PC-9 (cell line): ENCODE measurements at regions not wholly inside any gene's neighbourhood (a gene's known extent, or its start where the extent isn't known, plus 50 kb on each side); places are given as distances from the start of the nearest gene placed in this dataset.

Experiments used
- BruUV-seq: library from RNA; stranded (reverse); fragments of 400-500 nt; replicated peaks from 2 replicates; lab custom pipeline; 2021; lab: Mats Ljungman, UMichigan
- CTCF ChIA-PET: fragments of 300-600 bp; sonication (Branson Sonifier 250); formaldehyde crosslinking; loops from one replicate; lab custom pipeline; 2022; ENCODE audit warnings: antibody characterized with exemption; lab: Charles Lee
- POLR2A ChIA-PET: fragments of 300-600 bp; sonication (Branson Sonifier 250); formaldehyde crosslinking; loops from one replicate; lab custom pipeline; 2022; ENCODE audit warnings: antibody characterized with exemption; ENCODE audit not compliant: unreplicated experiment; lab: Charles Lee
- DNase-seq, 2 experiments: peaks; one replicate each; pipeline versions ENCODE4 v3.0.0 to v3.0.0-alpha.2; 2015 to 2022; ENCODE audit warnings: mixed read lengths in 1 of 2
- H2AFZ ChIP-seq: fragments of 200-600 bp; sonication (generic); 2 replicates; pipeline ENCODE4 v1.8.1; 2017; ENCODE audit warnings: antibody characterized with exemption
- H3F3A ChIP-seq: fragments of 200-600 bp; sonication (generic); 2 replicates; pipeline ENCODE4 v1.8.1; 2017; ENCODE audit warnings: antibody characterized with exemption, mild to moderate bottlenecking, low read depth; ENCODE audit not compliant: insufficient read depth
- H3K27ac ChIP-seq: fragments of 200-600 bp; sonication (generic); 2 replicates; pipeline ENCODE4 v1.6.1; 2016; ENCODE audit warnings: mixed run types
- H3K27me3 ChIP-seq: fragments of 200-600 bp; sonication (generic); 2 replicates; pipeline ENCODE4 v1.6.1; 2016; ENCODE audit warnings: low read depth, mixed run types; ENCODE audit not compliant: insufficient read depth
- H3K36me3 ChIP-seq: fragments of 200-600 bp; sonication (generic); 2 replicates; pipeline ENCODE4 v1.6.1; 2016; ENCODE audit warnings: low read depth, mixed run types
- H3K4me1 ChIP-seq: fragments of 200-600 bp; sonication (generic); replicated peaks from 2 replicates; pipeline ENCODE4 v1.6.1; 2016; ENCODE audit warnings: mixed run types; ENCODE audit not compliant: insufficient read depth
- H3K4me2 ChIP-seq: fragments of 200-600 bp; sonication (generic); 2 replicates; pipeline ENCODE4 v1.6.1; 2017; ENCODE audit warnings: mixed run types
- H3K4me3 ChIP-seq: fragments of 200-600 bp; sonication (generic); 2 replicates; pipeline ENCODE4 v1.6.1; 2016; ENCODE audit warnings: mixed run types
- H3K79me2 ChIP-seq: fragments of 200-600 bp; sonication (generic); 2 replicates; pipeline ENCODE4 v1.6.1; 2017; ENCODE audit warnings: low read depth, mixed run types
- H3K9me2 ChIP-seq: fragments of 200-600 bp; sonication (generic); 2 replicates; pipeline ENCODE4 v1.8.1; 2017; ENCODE audit warnings: mild to moderate bottlenecking; ENCODE audit not compliant: insufficient read depth
- H3K9me3 ChIP-seq: fragments of 200-600 bp; sonication (generic); 2 replicates; pipeline ENCODE4 v1.8.1; 2016; ENCODE audit warnings: low read depth; ENCODE audit not compliant: insufficient read depth
- H4K20me1 ChIP-seq: fragments of 200-600 bp; sonication (generic); 2 replicates; pipeline ENCODE4 v1.8.1; 2017; ENCODE audit not compliant: insufficient read depth
- EZH2 ChIP-seq: fragments of 200-600 bp; sonication (generic); IDR thresholded peaks from 2 replicates; pipeline ENCODE4 v1.8.0; 2017; ENCODE audit warnings: antibody characterized with exemption, low read depth
- intact Hi-C: fragments of 100-400 bp; cut with micrococcal nuclease; formaldehyde crosslinking; loops from one replicate; pipeline ENCODE4 v1.10.0; 2022; ENCODE audit not compliant: unreplicated experiment
- TF ChIP-seq, protein P1 (sequence below): fragments of 200-600 bp; sonication (generic); conservative IDR thresholded peaks from 2 replicates; pipeline ENCODE4 v1.6.1; 2017; ENCODE audit warnings: mixed run types, antibody characterized with exemption, mild to moderate bottlenecking, moderate library complexity

DNA sequence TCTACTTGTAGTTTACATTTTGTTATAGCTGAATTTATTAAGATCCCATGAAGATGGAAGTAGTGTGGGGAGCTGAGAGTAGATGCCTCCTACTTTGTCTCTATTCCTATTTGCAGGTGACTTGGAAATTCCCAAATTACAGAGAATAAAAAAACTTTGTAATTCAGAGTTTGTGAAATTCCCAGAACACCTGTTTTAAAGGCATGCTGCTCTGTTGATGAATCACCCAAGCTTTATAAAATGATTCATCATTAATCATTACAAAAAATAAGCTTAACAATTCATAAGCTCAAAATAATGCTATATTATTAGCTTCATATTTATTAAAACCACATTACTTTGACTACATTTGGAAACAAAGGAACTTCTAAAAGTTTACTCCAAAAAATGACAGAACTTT lies 856.3 kb downstream of the RPA4 start:
- ChIA-PET CTCF (no interaction called here), POLR2A (interaction anchor here (0.5 kb wide), 1 partner anchor 612 kb away, joined by 4 read pairs; no protein-coding TSS in a partner anchor)
- no peak overlapping the region for H3K4me2 ChIP-seq
- no peaks in the 10 kb centered on the region for H4K20me1 ChIP-seq
- DNase-seq, result no peak
- no peaks in the 10 kb centered on the region for H3K36me3 ChIP-seq
- no peaks in the 10 kb centered on the region; the same call in 1 of the 2 replicates for H3K9me2 ChIP-seq
- H3F3A ChIP-seq, result no peaks in the 10 kb centered on the region
- intact Hi-C loops, result no loop called here
- H3K9me3 ChIP-seq, result no peaks in the 10 kb centered on the region
- H3K27me3 ChIP-seq, result no peaks in the 10 kb centered on the region
- no peaks in the 10 kb centered on the region for H3K79me2 ChIP-seq
- H3K27ac ChIP-seq, result no peak overlapping the region
- TF ChIP-seq, protein P1, sequence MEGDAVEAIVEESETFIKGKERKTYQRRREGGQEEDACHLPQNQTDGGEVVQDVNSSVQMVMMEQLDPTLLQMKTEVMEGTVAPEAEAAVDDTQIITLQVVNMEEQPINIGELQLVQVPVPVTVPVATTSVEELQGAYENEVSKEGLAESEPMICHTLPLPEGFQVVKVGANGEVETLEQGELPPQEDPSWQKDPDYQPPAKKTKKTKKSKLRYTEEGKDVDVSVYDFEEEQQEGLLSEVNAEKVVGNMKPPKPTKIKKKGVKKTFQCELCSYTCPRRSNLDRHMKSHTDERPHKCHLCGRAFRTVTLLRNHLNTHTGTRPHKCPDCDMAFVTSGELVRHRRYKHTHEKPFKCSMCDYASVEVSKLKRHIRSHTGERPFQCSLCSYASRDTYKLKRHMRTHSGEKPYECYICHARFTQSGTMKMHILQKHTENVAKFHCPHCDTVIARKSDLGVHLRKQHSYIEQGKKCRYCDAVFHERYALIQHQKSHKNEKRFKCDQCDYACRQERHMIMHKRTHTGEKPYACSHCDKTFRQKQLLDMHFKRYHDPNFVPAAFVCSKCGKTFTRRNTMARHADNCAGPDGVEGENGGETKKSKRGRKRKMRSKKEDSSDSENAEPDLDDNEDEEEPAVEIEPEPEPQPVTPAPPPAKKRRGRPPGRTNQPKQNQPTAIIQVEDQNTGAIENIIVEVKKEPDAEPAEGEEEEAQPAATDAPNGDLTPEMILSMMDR, result no peak
- TF ChIP-seq EZH2, result no peak
- no peaks in the 10 kb centered on the region for H3K4me1 ChIP-seq
- BruUV-seq, result no TSS peak
- H3K4me3 ChIP-seq, result no peak overlapping the region
- H2AFZ ChIP-seq, result no peak overlapping the region

GRCh38 chrX:97740886-97741285 lies 857.2 kb downstream of the RPA4 start:
- no peaks in the 10 kb centered on the region for H3F3A ChIP-seq
- no peak overlapping the region for H3K27ac ChIP-seq
- H2AFZ ChIP-seq, result no peak overlapping the region
- no peak overlapping the region for H3K4me2 ChIP-seq
- ChIA-PET POLR2A (no interaction called here), CTCF (no interaction called here)
- H3K36me3 ChIP-seq, result no peaks in the 10 kb centered on the region
- no peaks in the 10 kb centered on the region for H3K27me3 ChIP-seq
- H3K9me2 ChIP-seq, result no peaks in the 10 kb centered on the region; the same call in 1 of the 2 replicates
- no peaks in the 10 kb centered on the region for H3K9me3 ChIP-seq
- no peak for TF ChIP-seq EZH2
- TF ChIP-seq, protein P1, result no peak
- intact Hi-C loops, result no loop called here
- H3K79me2 ChIP-seq, result no peaks in the 10 kb centered on the region
- H3K4me1 ChIP-seq, result no peaks in the 10 kb centered on the region
- no TSS peak for BruUV-seq
- H3K4me3 ChIP-seq, result no peak overlapping the region
- no peaks in the 10 kb centered on the region for H4K20me1 ChIP-seq
- DNase-seq, result no peak

- Histone ChIP-seq H3K4me3 (no peak overlapping the region), H3K9me2 (no peaks in the 10 kb centered on the region), H3K36me3 (no peaks in the 10 kb centered on the region), H3K27ac (no peak overlapping the region), H3F3A (no peaks in the 10 kb centered on the region), H3K4me1 (no peaks in the 10 kb centered on the region), H3K9me3 (no peaks in the 10 kb centered on the region), H2AFZ (no peak overlapping the region), H3K4me2 (no peak overlapping the region), H4K20me1 (no peaks in the 10 kb centered on the region), H3K27me3 (no peaks in the 10 kb centered on the region), H3K79me2 (no peaks in the 10 kb centered on the region)
- POLR2A ChIA-PET, result no interaction called here
- DNase-seq, result no peak
- no TSS peak for BruUV-seq
- TF ChIP-seq, protein P1, result no peak
- TF ChIP-seq EZH2, result no peak
- intact Hi-C loops, result no loop called here
- CTCF ChIA-PET, result no interaction called here
Observed at GRCh38 chrX:97743014-97743413, 859.3 kb downstream of the RPA4 start.
